Epithelial cell of esophagus (primary cell): ENCODE measurements at regions not wholly inside any gene's neighbourhood (a gene's known extent, or its start where the extent isn't known, plus 50 kb on each side); places are given as distances from the start of the nearest gene placed in this dataset.

Experiments used
- DNase-seq: peaks from one replicate; pipeline ENCODE4 v3.0.0; 2010; ENCODE audit warnings: low read depth
- H3K4me3 ChIP-seq: 2 replicates; pipeline ENCODE4 v1.5.1; 2011; ENCODE audit warnings: mild to moderate bottlenecking, low read length, control low read depth
- CTCF ChIP-seq: IDR thresholded peaks from 2 replicates; pipeline ENCODE4 v1.5.1; 2011; ENCODE audit warnings: low read depth, mild to moderate bottlenecking, low read length, control low read depth, inconsistent platforms; ENCODE audit not compliant: insufficient read depth; ENCODE audit errors: missing control alignments

GRCh38 chr16:66066404-66066803, 300.1 kb upstream of the CDH5 start:
- no peak for DNase-seq
- H3K4me3 ChIP-seq, result no peak overlapping the region
- TF ChIP-seq CTCF, result no peak

GRCh38 chr16:66065925-66066324, 300.6 kb upstream of the CDH5 start:
- no peak for TF ChIP-seq CTCF
- H3K4me3 ChIP-seq, result no peak overlapping the region
- DNase-seq, result no peak

GRCh38 chr16:66064801-66065530, 301.5 kb upstream of the CDH5 start:
- no peak for TF ChIP-seq CTCF
- H3K4me3 ChIP-seq, result no peak overlapping the region
- no peak for DNase-seq

GRCh38 chr16:66058832-66059231, 307.7 kb upstream of the CDH5 start:
- no peak for TF ChIP-seq CTCF
- no peak for DNase-seq
- H3K4me3 ChIP-seq, result no peak overlapping the region

GRCh38 chr16:66058172-66058691, 308.3 kb upstream of the CDH5 start:
- TF ChIP-seq CTCF, result no peak
- H3K4me3 ChIP-seq, result no peak overlapping the region
- no peak for DNase-seq

GRCh38 chr16:66057057-66057456, 309.4 kb upstream of the CDH5 start:
- DNase-seq, result no peak
- no peak overlapping the region for H3K4me3 ChIP-seq

More at GRCh38 chr16:66057057-66057456, 309.4 kb upstream of the CDH5 start:
- no peak for TF ChIP-seq CTCF
